NCI-H2029 (cell line): ENCODE measurements at regions not wholly inside any gene's neighbourhood (a gene's known extent, or its start where the extent isn't known, plus 50 kb on each side); places are given as distances from the start of the nearest gene placed in this dataset.
"Not testable (repeated sequence)": the region's sequence is repeated elsewhere in the genome, so short reads cannot be mapped to it uniquely, and the experiment has no call there.

Source experiments
- DNase-seq: peaks from one replicate; lab custom pipeline; 2025; lab: John Stamatoyannopoulos, UW

GRCh38 chr2:77578354-77578753 lies 56.2 kb upstream of the LRRTM4 start:
- DNase-seq = no peak

GRCh38 chr2:77579076-77579769 lies 57.0 kb upstream of the LRRTM4 start:
- no peak for DNase-seq

GRCh38 chr2:77588438-77588837 lies 66.3 kb upstream of the LRRTM4 start:
- no peak for DNase-seq

GRCh38 chr2:77590298-77590917 lies 68.2 kb upstream of the LRRTM4 start:
- no peak for DNase-seq

GRCh38 chr2:77592955-77593354 lies 70.8 kb upstream of the LRRTM4 start:
- DNase-seq = not testable (repeated sequence)

GRCh38 chr2:77602771-77603170 lies 80.6 kb upstream of the LRRTM4 start:
- no peak for DNase-seq

- no peak for DNase-seq
Measured at GRCh38 chr2:77604953-77605929, 83.1 kb upstream of the LRRTM4 start.

- DNase-seq = no peak
Measured at GRCh38 chr2:77608510-77608909, 86.3 kb upstream of the LRRTM4 start.

GRCh38 chr2:77629539-77629938 lies 107.4 kb upstream of the LRRTM4 start:
- DNase-seq = no peak

GRCh38 chr2:77631007-77631406 lies 108.8 kb upstream of the LRRTM4 start:
- no peak for DNase-seq

- no peak for DNase-seq
Measured at GRCh38 chr2:77633601-77634000, 111.4 kb upstream of the LRRTM4 start.

GRCh38 chr2:77640924-77641323 lies 118.7 kb upstream of the LRRTM4 start:
- no peak for DNase-seq

GRCh38 chr2:77642339-77642738 lies 120.2 kb upstream of the LRRTM4 start:
- no peak for DNase-seq

- DNase-seq = no peak
Measured at GRCh38 chr2:77649856-77650255, 127.7 kb upstream of the LRRTM4 start.

GRCh38 chr2:77652499-77652898 lies 130.3 kb upstream of the LRRTM4 start:
- no peak for DNase-seq

GRCh38 chr2:77664491-77664890 lies 142.3 kb upstream of the LRRTM4 start:
- no peak for DNase-seq

GRCh38 chr2:77666251-77666980 lies 144.2 kb upstream of the LRRTM4 start:
- DNase-seq = no peak

- not testable (repeated sequence) for DNase-seq
Measured at GRCh38 chr2:77684543-77685319, 162.6 kb upstream of the LRRTM4 start.

GRCh38 chr2:77712601-77713000 lies 190.4 kb upstream of the LRRTM4 start:
- no peak for DNase-seq

- DNase-seq = no peak
Measured at GRCh38 chr2:77713412-77713811, 191.2 kb upstream of the LRRTM4 start.

- no peak for DNase-seq
Measured at GRCh38 chr2:77720115-77720514, 197.9 kb upstream of the LRRTM4 start.
